Cardiac fibroblast (primary cell): ENCODE measurements at regions not wholly inside any gene's neighbourhood (a gene's known extent, or its start where the extent isn't known, plus 50 kb on each side); places are given as distances from the start of the nearest gene placed in this dataset.

Experiments used
- DNase-seq, 2 donors: peaks; one replicate each; pipeline versions ENCODE4 v3.0.0 to v3.0.0-alpha.2; 2010; ENCODE audit warnings: low read depth in 2 of 2
- H3K4me3 ChIP-seq, 2 donors: replicated peaks in 1 of 2; 1 replicate in 1 of 2; 2 replicates in 1 of 2; pipeline ENCODE4 v1.5.1; 2011; ENCODE audit warnings: low read depth in 2 of 2, low read length in 2 of 2, mild to moderate bottlenecking in 2 of 2, moderate library complexity in 1 of 2
- TF ChIP-seq, protein P1 (sequence below): IDR thresholded peaks from one replicate; pipeline ENCODE4 v1.5.1; 2011; ENCODE audit warnings: low read depth, mild to moderate bottlenecking, low read length, inconsistent platforms

DNA sequence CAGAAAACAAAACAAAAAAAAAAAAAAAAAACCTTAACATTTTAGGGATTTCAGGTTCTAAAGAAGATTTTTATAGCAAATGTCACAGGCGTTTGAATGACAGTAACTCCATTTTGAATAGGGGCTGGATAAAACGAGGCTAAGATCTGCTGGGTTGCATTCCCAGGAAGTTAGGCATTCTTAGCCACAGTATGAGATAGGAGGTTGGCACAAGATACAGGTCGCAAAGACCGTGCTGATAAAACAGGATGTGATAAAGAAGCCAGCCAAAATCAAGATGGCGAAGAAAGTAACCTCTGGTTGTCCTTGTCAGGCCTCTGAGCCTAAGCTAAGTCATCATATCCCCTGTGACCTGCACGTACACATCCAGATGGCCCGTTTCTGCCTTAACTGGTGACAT, 425.6 kb upstream of the PTPRD start:
- DNase-seq = no peak
- TF ChIP-seq, protein P1, sequence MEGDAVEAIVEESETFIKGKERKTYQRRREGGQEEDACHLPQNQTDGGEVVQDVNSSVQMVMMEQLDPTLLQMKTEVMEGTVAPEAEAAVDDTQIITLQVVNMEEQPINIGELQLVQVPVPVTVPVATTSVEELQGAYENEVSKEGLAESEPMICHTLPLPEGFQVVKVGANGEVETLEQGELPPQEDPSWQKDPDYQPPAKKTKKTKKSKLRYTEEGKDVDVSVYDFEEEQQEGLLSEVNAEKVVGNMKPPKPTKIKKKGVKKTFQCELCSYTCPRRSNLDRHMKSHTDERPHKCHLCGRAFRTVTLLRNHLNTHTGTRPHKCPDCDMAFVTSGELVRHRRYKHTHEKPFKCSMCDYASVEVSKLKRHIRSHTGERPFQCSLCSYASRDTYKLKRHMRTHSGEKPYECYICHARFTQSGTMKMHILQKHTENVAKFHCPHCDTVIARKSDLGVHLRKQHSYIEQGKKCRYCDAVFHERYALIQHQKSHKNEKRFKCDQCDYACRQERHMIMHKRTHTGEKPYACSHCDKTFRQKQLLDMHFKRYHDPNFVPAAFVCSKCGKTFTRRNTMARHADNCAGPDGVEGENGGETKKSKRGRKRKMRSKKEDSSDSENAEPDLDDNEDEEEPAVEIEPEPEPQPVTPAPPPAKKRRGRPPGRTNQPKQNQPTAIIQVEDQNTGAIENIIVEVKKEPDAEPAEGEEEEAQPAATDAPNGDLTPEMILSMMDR = no peak
- H3K4me3 ChIP-seq = no peak overlapping the region

- TF ChIP-seq, protein P1 = no peak
- no peak for DNase-seq
- H3K4me3 ChIP-seq = no peak overlapping the region
These were observed 426.2 kb upstream of the PTPRD start for GRCh38 chr9:11039006-11039405.

- TF ChIP-seq, protein P1 = no peak
- DNase-seq = no peak
- H3K4me3 ChIP-seq = no peak overlapping the region
These were observed 432.8 kb upstream of the PTPRD start for GRCh38 chr9:11045589-11045988.

GRCh38 chr9:11063263-11063662, 450.5 kb upstream of the PTPRD start:
- DNase-seq = no peak
- TF ChIP-seq, protein P1 = no peak
- H3K4me3 ChIP-seq = no peak overlapping the region

DNA sequence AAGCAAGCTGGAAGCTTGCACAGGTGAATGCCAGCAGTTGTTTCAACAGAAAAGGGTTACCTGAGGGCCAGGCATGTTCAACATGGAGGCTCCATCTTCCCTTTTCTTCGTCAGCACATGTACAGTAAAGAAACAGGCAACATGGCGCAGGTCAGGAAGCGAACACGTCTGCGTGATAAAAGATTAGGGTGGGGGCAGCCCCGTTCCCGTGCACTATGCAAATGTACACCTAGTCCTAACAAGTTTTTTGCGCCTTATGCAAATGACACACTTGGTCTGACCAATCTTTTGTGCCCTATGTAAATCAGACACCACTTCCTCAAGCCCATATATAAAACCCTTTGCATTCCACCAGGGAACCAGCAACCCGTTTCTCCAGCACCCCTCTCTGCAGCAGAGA, 452.1 kb upstream of the PTPRD start:
- H3K4me3 ChIP-seq = no peak overlapping the region
- no peak for DNase-seq
- TF ChIP-seq, protein P1 = no peak

DNA sequence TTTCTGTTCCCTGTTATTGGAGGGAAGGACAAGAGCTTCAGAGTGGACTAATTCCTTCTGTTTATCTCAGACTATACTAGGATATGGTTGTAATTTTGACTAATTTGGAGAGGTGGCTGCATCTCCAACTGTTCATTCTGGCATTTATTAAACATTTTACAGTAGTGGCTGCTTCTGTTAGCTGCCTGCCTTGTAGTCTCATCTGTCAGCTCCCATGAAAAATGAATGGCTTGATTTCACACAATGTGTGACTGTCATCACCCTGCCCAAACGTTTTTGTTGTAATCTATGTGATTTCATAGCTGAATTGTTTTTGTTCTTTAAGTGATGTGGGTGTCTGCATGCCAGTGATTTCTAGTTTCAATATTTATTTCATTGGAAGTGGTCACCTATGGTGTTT, 459.4 kb upstream of the PTPRD start:
- no peak overlapping the region for H3K4me3 ChIP-seq
- no peak for DNase-seq
- TF ChIP-seq, protein P1 = no peak

DNA sequence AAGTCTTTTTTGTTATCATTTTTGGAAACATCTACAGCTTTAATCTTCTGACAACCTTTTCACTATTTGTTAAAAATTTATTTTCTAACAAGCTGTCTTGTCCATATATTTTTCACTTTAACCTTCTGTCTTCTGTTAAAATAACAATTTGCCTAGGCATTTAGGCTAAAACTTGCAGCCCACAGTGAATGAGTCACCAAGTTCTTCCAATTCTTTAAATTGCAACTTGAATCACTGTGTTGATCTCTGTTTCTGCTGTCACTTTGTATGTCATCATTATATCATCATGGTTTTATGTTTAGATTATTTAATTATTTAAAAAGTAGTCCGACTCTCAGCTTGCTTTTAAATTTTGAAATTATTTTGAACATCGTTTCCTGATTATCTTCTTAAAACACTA, 473.8 kb upstream of the PTPRD start:
- no peak overlapping the region for H3K4me3 ChIP-seq
- DNase-seq = peak in 1 of 2 donors; percentile 8
- TF ChIP-seq, protein P1 = no peak
